ENCODE measurements at regions not wholly inside any gene's neighbourhood (a gene's known extent, or its start where the extent isn't known, plus 50 kb on each side); places are given as distances from the start of the nearest gene placed in this dataset.

DNA sequence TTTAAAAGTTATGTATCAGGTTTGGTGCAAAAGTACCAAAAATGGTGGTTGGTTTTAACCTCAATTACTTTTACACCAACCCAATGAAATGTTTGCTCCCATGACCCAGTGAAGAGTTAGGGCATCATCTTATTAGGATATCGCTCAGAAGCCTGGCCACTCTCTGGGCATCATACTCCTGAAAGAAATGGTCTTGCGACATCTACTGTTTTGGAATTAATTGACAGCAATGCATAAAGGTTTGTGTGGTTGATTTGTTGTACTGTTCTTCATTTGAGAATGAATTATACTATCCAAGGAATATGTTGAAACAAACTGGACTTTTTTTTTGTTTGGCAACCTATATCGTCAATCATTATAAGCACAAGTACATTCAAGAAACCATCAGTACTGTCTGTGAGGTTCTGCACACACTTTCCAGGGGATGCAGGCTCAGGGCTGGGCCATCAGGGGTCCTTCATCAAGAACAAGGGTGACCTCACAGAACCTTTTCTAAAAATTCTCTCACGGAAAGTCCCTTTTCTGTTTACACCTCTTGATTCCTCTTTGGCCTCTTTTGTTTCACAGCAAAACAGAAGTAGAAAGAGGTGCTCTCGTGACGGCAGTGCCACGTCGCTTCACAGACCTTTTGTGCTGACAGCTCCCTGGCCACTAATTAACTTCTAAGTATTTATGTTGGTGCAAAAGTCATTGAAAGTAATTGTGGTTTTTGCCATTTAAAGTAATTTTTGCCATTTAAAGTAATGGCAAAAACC, 117.2 kb upstream of the KLF6 start:
- no peak for DNase-seq (ENCODE audit: low read depth)

DNA sequence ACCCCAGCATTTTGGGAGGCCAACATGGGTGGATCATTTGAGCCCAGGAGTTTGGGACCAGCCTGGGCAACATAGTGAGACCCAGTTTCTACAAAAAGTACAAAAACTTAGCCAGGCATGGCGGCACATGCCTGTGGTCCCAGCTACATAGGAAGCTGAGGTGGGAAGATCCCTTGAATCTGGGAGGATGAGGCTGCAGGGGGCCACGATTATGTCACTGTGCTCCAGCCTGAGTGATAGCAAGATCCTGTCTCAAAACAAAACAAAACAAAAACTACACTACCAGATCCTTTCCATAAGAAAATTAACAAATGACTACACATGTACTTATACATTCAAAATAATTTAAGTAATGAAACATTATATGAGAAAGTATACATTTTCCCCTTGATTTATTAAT, 116.4 kb upstream of the KLF6 start:
- no peak for DNase-seq (ENCODE audit: low read depth)

DNA sequence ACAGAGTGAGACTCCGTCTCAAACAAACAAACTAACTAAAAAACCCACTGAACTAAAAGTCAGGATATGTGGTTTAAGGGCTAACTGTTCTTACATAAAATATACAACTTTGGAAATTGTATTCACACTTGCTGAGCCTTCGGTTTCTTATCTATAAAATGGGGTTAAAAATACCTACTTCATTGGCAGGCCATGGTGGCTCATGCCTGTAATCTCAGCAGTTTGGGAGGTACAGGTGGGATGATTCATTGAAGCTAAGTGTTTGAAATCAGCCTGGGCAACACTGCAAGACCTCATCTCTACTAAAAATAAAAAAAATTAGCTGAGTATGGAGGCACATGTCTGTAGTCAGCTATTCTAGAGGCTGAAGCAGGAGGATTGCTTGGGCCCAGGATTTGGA, 115.4 kb upstream of the KLF6 start:
- no peak for DNase-seq (ENCODE audit: low read depth)

DNA sequence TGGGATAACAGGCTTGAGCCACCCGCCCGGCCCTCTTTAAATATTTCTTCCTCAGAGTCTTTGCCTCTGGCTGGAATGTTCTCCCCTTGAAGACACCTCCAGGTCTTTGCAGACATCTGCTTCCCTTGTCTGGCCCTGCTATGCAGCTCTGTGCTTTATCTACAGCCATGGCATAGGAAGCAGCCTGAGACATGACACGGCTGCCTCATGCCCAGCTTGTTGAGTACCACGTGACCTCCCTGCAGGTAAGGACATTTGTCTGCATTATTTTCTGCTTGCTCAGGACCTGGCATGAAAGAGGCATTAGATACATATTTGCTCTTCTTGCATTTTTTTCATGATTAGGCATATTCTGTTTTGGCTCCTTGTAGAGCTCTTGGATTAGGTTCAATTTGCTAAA, 113.8 kb upstream of the KLF6 start:
- no peak for DNase-seq (ENCODE audit: low read depth)

DNA sequence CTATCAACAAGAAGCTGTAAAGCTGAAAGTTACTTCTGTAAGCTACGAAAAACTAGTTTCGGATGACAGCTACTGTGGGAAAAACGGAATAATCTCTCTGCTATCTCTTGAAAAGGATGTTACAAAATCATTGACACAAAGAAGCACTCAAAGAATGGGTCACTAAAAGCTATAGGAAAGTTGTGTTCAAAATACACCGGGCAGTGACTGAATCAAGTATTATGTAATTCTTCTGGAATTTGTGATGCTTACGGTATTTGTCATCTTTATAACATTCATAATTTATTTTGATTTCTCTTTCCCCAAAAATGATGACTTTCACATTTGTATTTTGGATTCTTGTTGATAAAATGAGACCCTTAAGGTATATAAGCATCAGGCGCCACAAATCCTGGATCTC, 112.1 kb upstream of the KLF6 start:
- peak; percentile 92 for DNase-seq (ENCODE audit: low read depth)

DNA sequence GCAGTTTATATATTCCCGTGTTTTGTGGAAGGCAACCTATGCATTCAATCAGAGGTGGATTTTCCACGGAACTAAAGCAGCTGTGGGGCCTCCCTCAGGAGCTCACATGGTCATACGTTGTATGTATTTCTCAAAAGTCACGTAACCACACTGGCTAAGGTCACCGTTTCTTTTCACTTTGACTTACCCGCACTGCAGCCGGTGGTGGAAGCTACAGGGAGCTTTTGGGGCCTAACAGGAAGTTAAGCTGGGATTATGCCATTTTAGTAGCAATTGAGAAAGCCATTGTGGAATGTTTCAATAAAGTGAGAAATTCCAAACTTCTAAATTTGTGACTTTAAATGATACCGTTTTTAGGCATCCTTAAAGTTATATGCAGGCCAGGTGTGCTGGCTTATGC, 111.2 kb upstream of the KLF6 start:
- DNase-seq (ENCODE audit: low read depth) = no peak

DNA sequence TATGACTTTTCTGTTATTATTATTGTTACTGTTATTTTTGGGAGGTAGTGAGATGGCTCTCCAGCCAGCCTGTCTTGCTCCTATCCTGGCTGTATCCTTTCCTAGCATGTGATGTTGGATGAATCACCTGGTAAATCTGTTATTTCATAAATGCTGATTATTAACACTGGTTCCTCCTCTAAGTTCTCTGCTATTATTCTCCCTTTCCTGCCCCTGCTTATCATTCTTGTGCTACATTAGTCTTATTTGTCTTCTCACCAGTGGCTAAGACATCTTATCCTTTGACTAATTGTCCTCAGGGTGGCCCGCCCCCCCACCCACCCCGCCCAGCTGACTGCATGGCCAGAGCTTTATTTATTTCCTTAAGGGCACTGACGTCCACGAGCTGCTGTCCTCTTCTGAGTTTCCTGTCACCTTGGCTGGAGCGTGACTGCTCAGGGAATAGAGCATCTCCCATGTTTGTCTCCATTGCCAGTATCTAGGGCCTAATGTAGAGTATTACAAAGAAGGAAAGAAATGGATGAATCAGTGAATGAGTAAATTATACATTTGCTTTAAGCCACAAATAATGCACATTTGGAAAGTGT, 110.1 kb upstream of the KLF6 start:
- peak; percentile 89 for DNase-seq (ENCODE audit: low read depth)

DNA sequence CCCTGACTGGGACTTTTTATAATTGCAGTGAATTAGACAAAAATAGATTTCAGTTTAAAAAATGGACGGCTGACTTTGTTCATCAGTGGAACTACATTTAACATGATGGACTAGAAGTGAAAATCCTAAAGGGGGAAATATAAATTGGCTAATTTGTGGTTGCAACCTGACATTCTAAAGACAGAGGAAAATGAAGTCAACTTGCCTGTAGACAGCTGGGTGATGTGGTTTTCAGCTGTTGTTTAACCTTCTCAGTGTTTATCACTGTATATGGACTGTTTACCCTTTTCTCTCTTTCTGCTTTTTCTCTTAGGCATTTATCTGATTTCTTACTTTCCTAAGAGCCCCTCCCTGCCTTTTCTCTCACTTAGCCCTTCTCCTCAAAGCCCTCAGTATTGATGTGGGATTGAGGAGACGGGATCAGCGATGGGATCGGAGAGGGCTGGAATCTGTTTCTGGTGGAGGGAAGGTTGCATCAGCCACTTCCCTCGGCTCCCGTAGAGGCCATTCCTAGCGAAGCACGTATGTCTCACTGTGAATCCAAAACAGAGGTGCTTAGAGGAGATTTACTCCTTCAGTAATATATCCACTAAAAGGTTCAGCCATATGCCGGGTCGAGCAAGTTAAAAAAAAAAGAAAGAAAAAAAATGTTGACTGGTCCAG, 109.0 kb upstream of the KLF6 start:
- DNase-seq (ENCODE audit: low read depth) = no peak

DNA sequence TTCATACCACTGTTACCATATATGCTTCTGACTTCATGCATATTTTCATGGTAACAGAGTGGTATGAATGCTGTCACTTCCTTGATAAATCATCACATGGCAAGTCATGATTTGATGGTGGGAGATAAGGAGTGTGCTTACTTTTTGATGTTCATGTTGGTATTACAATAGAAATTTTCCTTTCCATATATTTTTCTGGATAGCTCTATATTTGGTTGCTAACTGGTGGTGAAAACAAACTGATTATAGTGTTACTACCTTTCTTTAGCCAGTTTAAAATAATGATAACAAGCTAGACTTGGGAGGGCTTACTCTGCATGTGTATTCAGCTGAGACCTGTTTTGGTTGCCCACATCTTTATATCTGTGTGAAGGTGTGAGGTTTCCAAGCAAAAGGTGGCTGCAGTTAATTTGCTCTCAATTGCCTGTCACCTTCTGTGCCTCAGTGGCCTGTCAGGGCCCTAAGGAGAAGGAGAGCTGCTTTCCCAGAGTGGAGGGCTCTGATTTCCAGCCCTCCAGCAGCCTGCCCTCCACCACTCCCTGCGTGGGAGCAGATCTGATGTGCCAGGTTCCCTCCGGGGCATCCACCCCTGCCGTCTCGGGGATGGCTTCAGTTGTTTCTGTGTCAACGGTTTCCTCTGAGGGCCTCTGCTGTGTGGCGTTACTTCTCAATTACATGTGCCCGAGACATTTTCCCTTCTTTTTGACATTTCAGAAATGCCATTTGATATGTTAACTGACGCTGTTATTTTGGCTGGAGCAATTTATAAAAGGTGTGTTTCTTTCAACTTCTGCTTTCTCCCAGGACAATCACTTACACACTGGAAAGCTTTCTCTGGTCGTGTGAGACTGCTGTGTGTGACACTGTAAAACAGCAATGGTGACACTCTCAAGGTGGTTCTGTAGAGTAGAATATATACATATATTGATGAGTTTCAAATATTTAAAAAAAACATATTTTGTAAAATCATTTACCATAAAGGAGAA, 107.7 kb upstream of the KLF6 start:
- DNase-seq (ENCODE audit: low read depth) = peak; percentile 76

DNA sequence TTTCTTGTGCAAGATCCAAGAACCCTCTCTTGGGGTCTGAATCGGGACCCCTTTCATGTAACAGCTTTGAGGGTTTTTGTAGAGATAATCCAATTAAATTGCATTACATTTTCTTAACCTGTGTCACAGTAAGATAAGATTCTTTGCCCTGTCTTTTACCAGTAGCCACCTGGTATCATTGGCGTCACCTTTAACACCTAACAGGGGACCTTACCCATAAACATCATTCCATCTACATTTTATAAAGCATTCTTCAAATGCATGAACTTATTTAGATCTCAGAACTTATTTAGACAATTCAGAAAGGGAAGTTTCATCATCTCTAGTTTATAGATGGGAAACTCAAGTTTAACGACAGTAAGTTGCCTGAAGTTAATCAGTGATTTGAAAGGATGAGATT, 106.4 kb upstream of the KLF6 start:
- no peak for DNase-seq (ENCODE audit: low read depth)

DNA sequence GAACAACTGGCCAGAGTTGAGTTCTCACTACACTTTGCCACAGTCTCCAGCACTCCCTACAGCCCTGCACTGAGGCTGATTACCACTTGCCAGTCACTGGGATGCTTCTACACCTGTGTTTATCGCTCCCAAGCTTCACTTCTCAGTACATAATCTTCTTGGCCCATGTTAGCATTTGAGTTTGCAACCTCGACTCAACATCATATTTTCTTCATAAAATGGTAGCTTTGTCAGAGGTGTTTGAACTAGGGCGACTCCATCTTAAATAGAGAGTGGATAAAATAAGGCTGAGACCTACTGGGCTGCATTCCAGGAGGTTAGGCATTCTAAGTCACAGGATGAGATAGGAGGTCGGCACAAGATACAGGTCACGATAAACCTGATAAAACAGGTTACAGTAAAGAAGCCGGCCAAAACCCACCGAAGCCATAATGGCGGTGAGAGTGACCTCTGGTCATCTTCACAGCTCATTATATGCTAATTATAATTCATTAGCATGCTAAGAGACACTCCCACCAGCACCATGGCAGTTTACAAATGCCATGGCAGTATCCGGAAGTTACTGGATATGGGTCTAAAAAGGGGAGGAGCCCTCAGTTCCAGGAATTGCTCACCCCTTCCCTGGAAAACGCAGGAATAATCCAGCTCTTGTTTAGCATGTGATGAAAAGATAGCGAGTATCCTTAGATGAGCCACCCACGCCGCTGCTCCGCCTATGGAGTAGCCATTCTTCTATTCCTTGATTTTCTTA, 105.8 kb upstream of the KLF6 start:
- DNase-seq (ENCODE audit: low read depth) = no peak

DNA sequence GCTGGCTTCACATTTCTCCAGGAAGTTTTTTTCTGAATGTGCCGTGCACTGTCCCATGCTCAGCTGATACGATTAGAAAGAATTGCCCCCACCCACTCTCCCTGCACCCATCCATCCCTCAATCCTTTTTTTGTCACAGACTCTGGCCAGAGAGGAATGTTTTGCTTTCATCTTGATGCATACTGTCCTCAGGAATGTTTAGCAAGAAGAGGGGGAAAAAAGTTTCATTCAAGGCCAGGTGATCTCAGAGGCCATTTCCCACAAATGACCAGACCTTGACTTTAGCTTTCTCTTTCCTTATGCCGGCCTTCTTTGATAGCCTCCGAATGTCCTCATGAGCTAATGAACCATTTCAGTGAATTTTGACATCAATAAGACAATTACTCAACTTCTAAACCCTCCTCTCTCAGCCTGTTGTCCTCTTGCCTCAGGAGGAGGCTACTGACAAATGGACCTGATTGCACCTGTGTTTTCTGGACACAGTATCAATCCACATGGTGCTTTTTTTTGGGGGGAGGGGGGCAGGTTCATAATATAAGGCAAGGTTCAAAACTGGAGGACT, 105.0 kb upstream of the KLF6 start:
- peak; percentile 87 for DNase-seq (ENCODE audit: low read depth)

DNA sequence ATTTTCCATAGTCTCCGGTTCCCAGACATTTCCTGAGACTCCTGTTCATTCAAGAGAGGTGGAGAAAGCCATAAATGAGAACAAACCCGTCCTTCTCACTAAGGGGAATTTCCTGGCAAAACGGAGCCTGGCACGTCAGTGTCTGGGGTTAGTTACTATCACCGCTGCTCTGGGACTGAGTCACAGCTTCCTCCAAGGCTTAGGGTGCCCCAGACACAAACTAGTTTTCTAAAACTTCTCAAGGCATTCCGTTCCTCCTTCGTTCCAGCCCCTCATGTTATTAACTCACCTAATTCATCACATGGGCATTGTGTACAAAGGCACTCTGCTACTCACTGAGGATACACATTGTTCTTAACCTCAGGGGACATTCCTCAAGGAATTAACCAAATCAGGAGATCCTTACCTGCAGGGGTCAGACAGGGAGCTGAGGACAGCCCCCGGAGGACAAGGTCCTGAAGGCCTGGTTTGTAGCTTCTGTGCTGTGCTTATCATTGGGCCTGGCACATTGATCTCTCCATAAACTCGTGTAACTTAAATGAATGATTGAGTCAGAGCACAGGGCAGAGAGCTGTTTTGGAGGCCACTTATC, 103.0 kb upstream of the KLF6 start:
- DNase-seq (ENCODE audit: low read depth) = peak; percentile 97

DNA sequence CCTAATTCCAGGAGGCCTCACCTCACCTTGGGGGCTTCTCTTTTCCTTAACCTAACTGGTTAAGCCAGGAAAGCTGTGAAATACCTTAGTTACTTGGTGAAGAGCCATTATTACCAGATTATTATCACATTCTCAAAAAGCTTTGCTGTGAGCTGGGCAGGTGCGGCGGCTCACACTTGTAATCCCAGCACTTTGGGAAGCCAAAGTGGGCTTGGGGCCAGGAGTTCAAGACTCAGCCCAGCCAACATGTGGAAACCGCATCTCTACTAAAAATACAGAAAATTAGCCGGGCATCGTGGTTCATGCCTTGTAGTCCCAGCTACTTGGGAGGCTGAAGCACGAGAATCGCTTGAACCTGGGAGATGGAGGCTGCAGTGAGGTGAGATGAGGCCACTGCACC, 102.4 kb upstream of the KLF6 start:
- DNase-seq (ENCODE audit: low read depth) = no peak

DNA sequence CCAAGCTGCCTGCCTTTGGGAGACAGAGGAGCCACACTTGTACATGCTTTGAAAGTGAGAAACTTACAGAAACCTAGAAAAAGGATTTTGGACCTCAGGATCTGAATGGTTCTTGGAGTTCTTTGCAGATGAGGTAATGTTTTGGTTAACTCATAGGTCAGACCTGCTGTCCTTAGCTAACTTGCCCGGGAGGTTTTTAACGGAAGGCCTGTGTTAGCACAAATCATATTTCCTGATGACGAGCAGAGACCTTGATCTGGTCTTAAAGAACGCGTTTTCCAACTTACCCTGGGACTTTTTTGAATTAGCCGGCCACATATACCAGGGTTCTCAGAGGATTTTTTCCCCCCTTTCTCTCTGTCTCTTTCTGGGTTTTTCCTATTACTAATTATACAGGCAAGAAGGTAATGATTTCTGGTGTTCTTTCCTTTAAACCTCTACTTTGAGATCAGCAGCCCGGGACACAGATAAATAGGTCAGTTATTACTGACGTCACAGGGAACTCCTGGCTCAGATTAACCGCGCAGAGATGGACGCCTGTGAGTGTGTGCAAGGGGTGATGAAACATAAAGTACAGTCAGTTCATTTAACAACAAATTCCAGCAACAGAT, 101.7 kb upstream of the KLF6 start:
- DNase-seq (ENCODE audit: low read depth) = peak; percentile 96

DNA sequence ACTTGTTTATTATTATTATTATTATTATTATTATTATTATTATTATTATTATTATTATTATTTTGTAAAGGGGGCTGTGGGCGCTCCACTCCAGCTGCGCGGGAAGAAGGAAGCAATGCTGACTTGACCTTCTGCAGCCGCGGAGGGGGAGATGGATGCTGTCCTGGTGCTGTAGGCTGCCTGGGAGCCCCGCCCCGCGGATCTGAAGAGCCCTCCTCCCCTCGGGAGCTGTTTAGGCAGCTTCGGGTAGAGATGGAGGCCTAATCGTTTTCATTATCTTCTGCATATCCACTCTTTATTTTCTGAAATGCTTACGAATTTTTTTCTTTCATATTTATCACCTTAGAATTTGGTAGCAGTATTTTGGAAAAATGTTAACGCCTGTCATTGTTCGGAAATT, 101.2 kb upstream of the KLF6 start:
- DNase-seq (ENCODE audit: low read depth) = no peak

DNA sequence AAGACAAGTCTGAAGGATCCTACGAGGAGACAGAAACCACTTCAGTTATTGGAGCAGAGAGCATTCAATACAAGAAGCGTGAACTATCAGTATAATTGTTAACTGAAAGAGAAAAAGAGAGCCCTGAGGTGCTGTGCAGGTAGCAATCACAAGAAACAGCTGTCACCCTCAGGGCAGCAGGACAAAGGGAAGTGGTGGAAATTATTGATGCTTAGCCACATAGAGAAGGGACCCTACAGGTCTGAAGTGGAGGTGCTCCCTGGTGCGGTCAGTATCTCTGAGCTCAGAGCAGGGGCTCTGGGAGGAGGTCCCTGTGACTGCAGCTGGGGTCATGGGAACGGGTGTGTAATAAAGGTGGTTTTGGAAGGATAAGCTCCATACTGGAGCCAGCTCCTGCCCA, 97.8 kb upstream of the KLF6 start:
- DNase-seq (ENCODE audit: low read depth) = no peak

DNA sequence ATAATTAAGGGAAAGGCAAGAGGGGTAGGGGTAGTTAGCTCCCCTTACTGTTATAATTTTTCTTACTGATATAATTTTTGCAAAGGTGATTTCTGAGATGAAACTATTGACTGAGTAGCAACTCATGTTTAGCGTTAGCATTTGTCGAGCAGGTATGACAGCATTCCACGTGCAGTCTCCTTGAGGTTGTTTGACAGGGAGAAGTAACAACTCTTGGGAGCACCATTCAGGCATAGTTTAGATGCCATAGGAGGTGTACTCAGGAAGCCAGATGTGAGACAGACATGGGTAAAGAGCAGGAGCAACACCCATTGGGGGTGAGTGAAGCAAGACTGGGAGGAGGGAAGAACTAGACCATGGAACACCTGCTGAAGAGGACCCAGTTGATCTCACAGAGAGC, 96.6 kb upstream of the KLF6 start:
- DNase-seq (ENCODE audit: low read depth) = no peak

DNA sequence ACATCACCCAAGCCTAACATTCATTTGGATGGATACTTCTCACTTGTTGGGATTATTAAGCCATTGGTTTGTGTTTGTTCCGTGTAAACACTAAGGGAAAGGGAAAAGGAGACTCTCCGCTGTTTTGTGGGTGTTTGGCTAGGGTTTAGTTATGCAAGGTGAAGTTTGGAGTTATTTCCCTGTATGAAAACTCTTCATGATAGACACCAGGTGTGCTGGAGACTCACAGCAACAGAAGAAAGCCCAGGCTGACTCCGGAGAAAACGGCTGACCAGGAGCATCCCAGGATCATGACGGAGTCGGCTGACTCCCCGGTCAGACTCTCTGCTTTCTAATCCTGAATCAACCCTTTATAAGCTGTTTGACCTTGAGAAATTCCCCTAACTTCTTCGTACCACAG, 94.1 kb upstream of the KLF6 start:
- no peak for DNase-seq (ENCODE audit: low read depth)

DNA sequence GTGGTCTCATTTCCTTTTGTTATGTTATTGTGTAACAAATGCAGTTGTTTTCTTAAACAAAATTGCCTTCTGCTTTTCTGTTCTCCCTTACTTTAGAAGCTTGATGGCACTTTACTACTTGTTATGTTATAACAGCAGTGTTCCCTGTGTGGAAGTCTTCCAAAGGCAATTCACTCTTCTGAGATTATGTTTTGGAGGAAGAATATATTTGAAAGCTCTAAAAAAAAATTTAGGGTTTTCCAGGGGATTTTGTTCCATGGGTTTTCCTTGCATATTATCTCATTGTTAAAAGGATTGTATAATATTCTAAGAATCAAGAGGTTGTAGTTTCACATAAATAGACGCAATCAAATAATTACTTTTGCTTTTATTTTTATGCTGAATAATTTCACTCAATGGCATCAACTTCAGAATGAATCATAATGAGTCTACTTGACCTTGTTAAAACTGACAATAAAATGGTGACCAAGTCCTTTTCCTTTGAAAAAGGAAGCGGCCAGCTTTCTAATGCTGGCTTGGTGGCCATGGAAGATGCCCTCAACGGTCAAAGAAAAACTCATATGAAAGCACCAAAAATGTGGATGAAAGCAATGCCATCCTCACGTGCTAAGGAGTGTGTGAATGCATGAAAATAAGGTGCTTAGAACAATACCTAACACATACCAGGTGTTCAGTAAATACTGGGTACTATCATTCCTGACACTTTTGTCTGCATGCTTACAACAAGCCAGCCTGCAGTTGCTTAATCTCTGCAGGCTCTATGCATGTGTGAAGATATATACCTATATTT, 92.4 kb upstream of the KLF6 start:
- DNase-seq (ENCODE audit: low read depth) = peak; percentile 39

Data from EH (cell line).